Progenitor cell of endocrine pancreas (in vitro differentiated cells): ENCODE measurements at regions not wholly inside any gene's neighbourhood (a gene's known extent, or its start where the extent isn't known, plus 50 kb on each side); places are given as distances from the start of the nearest gene placed in this dataset.

ENCODE experiments used
- DNase-seq: peaks from one replicate; pipeline ENCODE4 v3.0.0; 2021; ENCODE audit warnings: low spot score; ENCODE audit not compliant: unreplicated experiment
- H3K27ac Mint-ChIP-seq: 2 replicates; pipeline ENCODE4 v1.8.0; 2021; ENCODE audit warnings: mild to moderate bottlenecking, moderate library complexity, mixed read lengths
- H3K27me3 Mint-ChIP-seq: 2 replicates; pipeline ENCODE4 v1.8.0; 2021; ENCODE audit warnings: mixed read lengths
- H3K36me3 Mint-ChIP-seq: 2 replicates; pipeline ENCODE4 v1.8.0; 2022; ENCODE audit warnings: mixed read lengths; ENCODE audit not compliant: insufficient read depth
- H3K4me1 Mint-ChIP-seq: 2 replicates; pipeline ENCODE4 v1.8.0; 2021; ENCODE audit warnings: low read depth, mixed read lengths
- H3K4me3 Mint-ChIP-seq: 2 replicates; pipeline ENCODE4 v1.8.0; 2021; ENCODE audit warnings: low read depth, mild to moderate bottlenecking, moderate library complexity, mixed read lengths
- H3K9me3 Mint-ChIP-seq: 2 replicates; pipeline ENCODE4 v1.8.0; 2021; ENCODE audit warnings: low read depth, mixed read lengths
- CTCF ChIP-seq: fragments of 200-600 bp; sonication (generic); IDR thresholded peaks from one replicate; pipeline ENCODE4 v1.5.0; 2021; ENCODE audit warnings: antibody characterized with exemption, mild to moderate bottlenecking; ENCODE audit not compliant: unreplicated experiment

GRCh38 chr13:103277959-103278694 is 211.9 kb upstream of the SLC10A2 start:
- peaks cover 2% of the 10 kb centered on the region for H3K9me3 Mint-ChIP-seq
- no peak overlapping the region for H3K4me3 Mint-ChIP-seq
- no peak overlapping the region for H3K27ac Mint-ChIP-seq
- H3K36me3 Mint-ChIP-seq: no peaks in the 10 kb centered on the region
- peaks cover 26% of the 10 kb centered on the region for H3K27me3 Mint-ChIP-seq
- no peak for TF ChIP-seq CTCF
- no peak for DNase-seq
- H3K4me1 Mint-ChIP-seq: peaks cover 21% of the 10 kb centered on the region

GRCh38 chr13:103276775-103277498 is 210.7 kb upstream of the SLC10A2 start:
- Mint-ChIP-seq H3K9me3 (peaks cover 2% of the 10 kb centered on the region), H3K27ac (no peak overlapping the region), H3K27me3 (peaks cover 22% of the 10 kb centered on the region), H3K36me3 (no peaks in the 10 kb centered on the region), H3K4me3 (no peak overlapping the region), H3K4me1 (peaks cover 16% of the 10 kb centered on the region)
- no peak for DNase-seq
- no peak for TF ChIP-seq CTCF

- H3K27ac Mint-ChIP-seq: no peak overlapping the region
- DNase-seq: no peak
- H3K4me1 Mint-ChIP-seq: peaks cover 12% of the 10 kb centered on the region
- no peak for TF ChIP-seq CTCF
- peaks cover 2% of the 10 kb centered on the region for H3K9me3 Mint-ChIP-seq
- H3K4me3 Mint-ChIP-seq: peak overlapping the region; percentile 2
- H3K36me3 Mint-ChIP-seq: no peaks in the 10 kb centered on the region
- peaks cover 22% of the 10 kb centered on the region for H3K27me3 Mint-ChIP-seq
Measured at GRCh38 chr13:103275722-103276121, 209.5 kb upstream of the SLC10A2 start.

GRCh38 chr13:103275081-103275480 is 208.9 kb upstream of the SLC10A2 start:
- peaks cover 22% of the 10 kb centered on the region for H3K27me3 Mint-ChIP-seq
- DNase-seq: no peak
- H3K9me3 Mint-ChIP-seq: peaks cover 2% of the 10 kb centered on the region
- TF ChIP-seq CTCF: no peak
- peaks cover 12% of the 10 kb centered on the region for H3K4me1 Mint-ChIP-seq
- no peak overlapping the region for H3K27ac Mint-ChIP-seq
- H3K4me3 Mint-ChIP-seq: no peak overlapping the region
- H3K36me3 Mint-ChIP-seq: no peaks in the 10 kb centered on the region

- Mint-ChIP-seq H3K9me3 (peaks cover 3% of the 10 kb centered on the region), H3K27ac (no peak overlapping the region), H3K27me3 (peaks cover 15% of the 10 kb centered on the region), H3K4me3 (no peak overlapping the region), H3K36me3 (no peaks in the 10 kb centered on the region), H3K4me1 (peaks cover 8% of the 10 kb centered on the region)
- no peak for DNase-seq
- no peak for TF ChIP-seq CTCF
Measured at GRCh38 chr13:103273825-103274224, 207.6 kb upstream of the SLC10A2 start.
